GM20000 (cell line): ENCODE measurements at regions not wholly inside any gene's neighbourhood (a gene's known extent, or its start where the extent isn't known, plus 50 kb on each side); places are given as distances from the start of the nearest gene placed in this dataset.

Experiments
- DNase-seq: peaks from one replicate; pipeline ENCODE4 v3.0.0; 2012; ENCODE audit warnings: low spot score
- TF ChIP-seq, protein P1 (sequence below): IDR thresholded peaks from 2 replicates; pipeline ENCODE4 v1.5.1; 2012; ENCODE audit warnings: mild to moderate bottlenecking, control low read depth; ENCODE audit errors: extremely low read depth, missing control alignments

DNA sequence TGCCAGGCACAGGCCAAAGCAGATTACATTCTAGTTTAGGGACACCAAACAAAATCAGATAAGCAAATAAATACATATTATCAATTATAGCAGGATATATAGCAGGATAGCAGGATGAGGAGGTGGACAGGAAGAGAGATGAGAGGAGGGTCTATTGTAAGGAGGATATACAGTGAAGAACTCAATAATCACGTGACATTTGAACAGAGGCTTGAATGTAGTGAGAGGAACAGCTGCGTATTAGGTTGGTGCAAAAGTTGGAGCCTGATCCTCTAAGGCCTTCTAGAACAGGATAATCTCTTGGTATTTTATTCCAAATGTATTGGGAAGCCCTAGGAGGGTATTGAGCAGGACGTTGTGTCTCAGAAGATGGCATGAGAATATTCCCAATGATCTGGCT lies 136.7 kb downstream of the CYLD start:
- TF ChIP-seq, protein P1, sequence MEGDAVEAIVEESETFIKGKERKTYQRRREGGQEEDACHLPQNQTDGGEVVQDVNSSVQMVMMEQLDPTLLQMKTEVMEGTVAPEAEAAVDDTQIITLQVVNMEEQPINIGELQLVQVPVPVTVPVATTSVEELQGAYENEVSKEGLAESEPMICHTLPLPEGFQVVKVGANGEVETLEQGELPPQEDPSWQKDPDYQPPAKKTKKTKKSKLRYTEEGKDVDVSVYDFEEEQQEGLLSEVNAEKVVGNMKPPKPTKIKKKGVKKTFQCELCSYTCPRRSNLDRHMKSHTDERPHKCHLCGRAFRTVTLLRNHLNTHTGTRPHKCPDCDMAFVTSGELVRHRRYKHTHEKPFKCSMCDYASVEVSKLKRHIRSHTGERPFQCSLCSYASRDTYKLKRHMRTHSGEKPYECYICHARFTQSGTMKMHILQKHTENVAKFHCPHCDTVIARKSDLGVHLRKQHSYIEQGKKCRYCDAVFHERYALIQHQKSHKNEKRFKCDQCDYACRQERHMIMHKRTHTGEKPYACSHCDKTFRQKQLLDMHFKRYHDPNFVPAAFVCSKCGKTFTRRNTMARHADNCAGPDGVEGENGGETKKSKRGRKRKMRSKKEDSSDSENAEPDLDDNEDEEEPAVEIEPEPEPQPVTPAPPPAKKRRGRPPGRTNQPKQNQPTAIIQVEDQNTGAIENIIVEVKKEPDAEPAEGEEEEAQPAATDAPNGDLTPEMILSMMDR = no peak
- no peak for DNase-seq

DNA sequence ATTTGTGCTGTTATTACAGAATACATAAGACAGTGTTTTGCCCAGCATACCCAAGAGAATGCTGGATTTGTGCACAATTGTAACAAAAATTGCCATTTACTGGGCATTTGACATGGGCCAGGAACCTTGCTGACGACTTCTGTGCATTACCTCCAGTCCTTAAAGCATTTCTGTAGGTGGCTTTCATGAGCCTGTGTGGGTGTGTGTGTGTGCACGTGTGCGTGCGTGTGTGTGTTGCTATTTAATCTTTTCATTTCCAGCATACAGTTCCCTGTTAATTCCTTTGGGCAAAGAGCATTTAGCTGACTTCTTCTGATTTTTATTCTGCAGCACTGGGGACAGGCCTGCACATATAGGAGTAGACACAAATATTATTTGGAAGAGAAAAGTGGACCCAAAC lies 134.4 kb downstream of the CYLD start:
- DNase-seq = no peak
- TF ChIP-seq, protein P1 = no peak

DNA sequence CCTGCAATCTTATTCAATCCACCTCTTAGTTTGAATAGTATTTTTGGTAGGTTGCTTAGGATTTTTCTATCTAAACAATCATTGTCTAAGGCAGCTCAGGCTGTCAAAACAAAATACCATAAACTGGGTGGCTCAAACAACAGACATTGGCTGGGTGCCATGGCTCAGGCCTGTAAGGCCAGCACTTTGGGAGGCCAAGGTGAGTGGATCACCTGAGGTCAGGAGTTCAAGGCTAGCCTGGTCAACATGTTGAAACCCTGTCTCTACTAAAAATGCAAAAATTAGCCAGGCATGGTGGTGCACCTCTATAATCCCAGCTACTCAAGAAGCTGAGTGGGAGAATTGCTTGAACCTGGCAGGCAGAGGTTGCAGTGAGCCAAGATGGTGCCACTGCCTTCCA lies 126.7 kb downstream of the CYLD start:
- TF ChIP-seq, protein P1 = no peak
- DNase-seq = no peak

DNA sequence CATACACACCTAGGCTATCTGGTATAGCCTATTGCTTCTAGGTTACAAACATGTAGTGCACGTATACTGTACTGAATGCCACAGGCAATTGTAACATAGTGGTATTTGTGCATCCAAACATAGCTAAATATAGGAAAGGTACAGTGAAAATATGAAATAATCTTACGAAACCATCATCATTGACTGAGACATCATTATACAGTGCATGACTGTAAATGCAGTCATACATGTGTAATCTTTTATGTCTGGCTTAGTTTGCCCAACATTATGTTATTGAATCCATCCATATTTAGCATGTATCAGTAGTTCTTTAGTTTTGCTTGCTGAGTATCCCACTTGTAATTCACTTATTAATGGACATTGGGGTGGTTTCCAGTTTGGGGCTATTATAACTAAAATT lies 124.9 kb downstream of the CYLD start:
- TF ChIP-seq, protein P1 = no peak

DNA sequence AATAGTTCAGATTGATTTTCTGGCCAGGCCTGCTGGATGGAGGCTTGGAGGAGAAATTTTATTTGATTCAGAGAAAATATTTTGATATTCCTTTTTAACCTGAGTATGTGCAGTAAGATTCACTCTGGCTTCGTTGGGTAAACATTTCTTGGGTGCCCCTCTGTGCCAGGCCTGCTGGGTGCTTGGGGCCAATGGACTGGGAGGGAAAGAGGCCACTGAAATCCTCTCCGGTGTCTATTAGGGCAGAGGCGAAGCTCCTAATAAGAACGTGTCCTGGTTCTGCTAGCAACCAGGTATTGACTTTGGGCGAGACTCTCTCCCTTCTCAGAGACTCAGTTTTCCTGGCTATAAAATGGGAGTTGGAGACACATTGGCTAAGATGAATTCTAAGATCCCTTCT lies 122.5 kb downstream of the CYLD start:
- TF ChIP-seq, protein P1 = no peak
- DNase-seq = no peak

More for the DNA sequence above, 124.9 kb downstream of the CYLD start:
- no peak for DNase-seq

DNA sequence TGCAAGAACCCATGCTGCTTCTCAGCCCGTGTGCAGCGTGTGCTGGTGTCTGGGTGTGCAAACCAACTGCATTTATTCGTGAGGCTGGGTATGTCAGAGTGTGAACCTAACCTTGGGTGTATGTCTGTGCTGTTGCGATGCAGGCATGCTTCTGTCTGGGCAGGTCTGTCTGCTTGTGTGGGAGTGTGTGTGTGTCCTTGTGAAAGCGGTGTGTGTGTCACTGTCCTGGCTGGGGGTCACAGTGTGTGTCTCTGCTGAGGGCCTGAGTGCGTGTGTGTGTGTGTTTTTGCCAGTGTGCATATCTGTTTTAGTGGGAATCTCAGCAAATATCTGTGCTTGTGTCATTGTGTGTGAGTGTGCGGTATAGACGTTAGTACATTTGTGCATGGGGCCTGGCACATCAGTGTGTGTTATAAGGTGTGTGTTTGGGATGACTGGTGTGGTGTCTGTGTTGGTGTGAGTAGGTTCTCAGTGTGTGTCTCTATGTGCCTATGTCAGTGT lies 121.8 kb downstream of the CYLD start:
- TF ChIP-seq, protein P1 = no peak
- DNase-seq = no peak

DNA sequence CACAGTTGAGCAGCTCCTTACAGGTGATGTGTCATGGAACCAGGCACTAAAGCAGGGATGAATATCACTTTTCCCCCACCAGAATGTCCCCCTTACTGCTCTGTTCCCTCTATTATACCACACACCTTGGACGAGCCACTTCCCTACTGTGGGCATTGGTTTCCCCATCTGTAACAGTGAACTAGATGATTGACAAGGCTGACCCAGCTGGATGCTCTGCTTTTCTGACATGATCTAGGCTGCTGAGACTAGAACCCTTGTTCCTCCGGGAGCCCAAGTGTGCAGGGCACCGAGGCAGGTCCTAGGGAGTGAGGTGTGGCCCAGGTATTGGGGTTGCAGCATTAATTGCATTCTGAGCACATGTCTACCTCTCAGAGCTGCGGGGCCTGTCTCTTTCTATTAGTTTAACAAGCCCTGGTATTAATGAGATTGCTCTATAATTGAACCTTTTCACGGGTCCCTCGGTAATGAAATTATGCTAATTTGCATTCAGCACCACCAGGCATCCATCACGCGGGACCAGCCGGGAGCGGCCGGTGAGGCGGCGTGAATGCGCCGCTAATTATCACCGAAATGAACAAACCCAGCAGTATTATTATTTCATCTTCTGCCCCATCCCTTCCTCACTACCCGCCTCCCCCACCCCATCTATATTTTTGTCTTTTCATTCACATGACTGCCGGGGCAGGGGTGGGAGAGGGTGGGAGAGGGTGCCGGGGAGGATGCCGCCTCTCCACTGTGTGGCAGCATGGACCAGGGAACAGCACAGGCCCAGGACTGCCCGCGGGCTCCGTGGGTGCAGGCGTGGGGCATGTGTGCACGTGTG lies 121.1 kb downstream of the CYLD start:
- DNase-seq = no peak
- TF ChIP-seq, protein P1 = no peak
